HepG2 (cell line): ENCODE measurements at regions not wholly inside any gene's neighbourhood (a gene's known extent, or its start where the extent isn't known, plus 50 kb on each side); places are given as distances from the start of the nearest gene placed in this dataset.

ENCODE experiments used
- ATF6 ChIP-seq: sonication (generic); formaldehyde crosslinking; conservative IDR thresholded peaks from 2 replicates; pipeline ENCODE4 v1.4.0; 2020; ENCODE audit warnings: missing genetic modification reagents
- CHD4 ChIP-seq: fragments of 200-600 bp; sonication (generic); IDR thresholded peaks from 2 replicates; pipeline ENCODE4 v1.7.0; 2017; ENCODE audit warnings: mild to moderate bottlenecking, low read length, borderline replicate concordance
- HNRNPH1 ChIP-seq: fragments of 200-400 bp; formaldehyde crosslinking; optimal IDR thresholded peaks from 2 replicates; pipeline ENCODE3; 2017; ENCODE audit warnings: mild to moderate bottlenecking, low read depth, low read length
- POLR2A ChIP-seq, 2 experiments: IDR thresholded peaks; 2 replicates each; pipeline ENCODE4 v1.6.1; 2011; ENCODE audit warnings: low read depth in 2 of 2, low read length in 2 of 2, mild to moderate bottlenecking in 1 of 2, moderate library complexity in 1 of 2; ENCODE audit not compliant: insufficient read depth in 1 of 2
- SIN3A ChIP-seq: IDR thresholded peaks from 2 replicates; pipeline ENCODE4 v1.6.1; 2011; ENCODE audit warnings: low read depth, mild to moderate bottlenecking, control low read depth, low read length, borderline replicate concordance
- ZBTB26 ChIP-seq: IDR thresholded peaks from 2 replicates; pipeline ENCODE4 v1.6.1; 2016; ENCODE audit warnings: missing compliant biosample characterization, missing genetic modification reagents, borderline replicate concordance
- ZNF317 ChIP-seq: sonication (generic); formaldehyde crosslinking; IDR thresholded peaks from 2 replicates; pipeline ENCODE4 v1.5.0; 2020; ENCODE audit warnings: mild to moderate bottlenecking, missing genetic modification reagents
- ZNF589 ChIP-seq: sonication (generic); formaldehyde crosslinking; conservative IDR thresholded peaks from 2 replicates; pipeline ENCODE4 v1.8.0; 2022; ENCODE audit warnings: mild to moderate bottlenecking, moderate library complexity, missing genetic modification reagents
- ZSCAN29 ChIP-seq: sonication (generic); formaldehyde crosslinking; conservative IDR thresholded peaks from 2 replicates; pipeline ENCODE4 v1.4.0; 2020; ENCODE audit warnings: mild to moderate bottlenecking, missing genetic modification reagents
- TF ChIP-seq, protein P1 (sequence below): sonication (generic); formaldehyde crosslinking; IDR thresholded peaks from 2 replicates; pipeline ENCODE4 v1.5.0; 2020; ENCODE audit warnings: mild to moderate bottlenecking, missing genetic modification reagents, moderate library complexity

DNA sequence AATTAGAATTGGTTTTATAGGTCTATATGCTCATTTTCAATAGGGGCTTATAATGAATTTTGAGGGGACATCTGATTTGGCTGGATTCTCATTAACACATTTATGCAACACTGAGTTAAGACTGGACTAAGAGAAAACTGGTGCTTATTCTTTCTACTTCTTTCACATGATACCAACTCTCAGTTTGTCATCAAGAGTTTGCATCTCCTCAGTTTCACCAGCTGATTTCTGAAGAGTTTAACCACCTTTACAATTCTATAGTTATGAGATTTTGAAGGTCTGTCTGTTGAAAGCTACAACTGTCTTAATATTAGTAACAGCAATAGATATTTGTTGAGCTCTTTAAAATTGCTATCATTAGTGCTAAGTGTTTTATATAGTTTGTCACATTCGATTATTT lies 867.0 kb upstream of the SORCS1 start:
- TF ChIP-seq ZBTB26 (CRISPR knock-in tag) (no peak), ZNF317 (CRISPR knock-in tag) (no peak), CHD4 (no peak), ZNF589 (no peak), ZSCAN29 (CRISPR knock-in tag) (no peak), ATF6 (CRISPR knock-in tag) (no peak), HNRNPH1 (no peak), POLR2A (IDR thresholded peaks at IDR 0.05; ENCODE audit: insufficient read depth in 1 of 2, low read depth in 2 of 2, low read length in 2 of 2) (no peak), SIN3A (no peak)
- TF ChIP-seq, protein P1, sequence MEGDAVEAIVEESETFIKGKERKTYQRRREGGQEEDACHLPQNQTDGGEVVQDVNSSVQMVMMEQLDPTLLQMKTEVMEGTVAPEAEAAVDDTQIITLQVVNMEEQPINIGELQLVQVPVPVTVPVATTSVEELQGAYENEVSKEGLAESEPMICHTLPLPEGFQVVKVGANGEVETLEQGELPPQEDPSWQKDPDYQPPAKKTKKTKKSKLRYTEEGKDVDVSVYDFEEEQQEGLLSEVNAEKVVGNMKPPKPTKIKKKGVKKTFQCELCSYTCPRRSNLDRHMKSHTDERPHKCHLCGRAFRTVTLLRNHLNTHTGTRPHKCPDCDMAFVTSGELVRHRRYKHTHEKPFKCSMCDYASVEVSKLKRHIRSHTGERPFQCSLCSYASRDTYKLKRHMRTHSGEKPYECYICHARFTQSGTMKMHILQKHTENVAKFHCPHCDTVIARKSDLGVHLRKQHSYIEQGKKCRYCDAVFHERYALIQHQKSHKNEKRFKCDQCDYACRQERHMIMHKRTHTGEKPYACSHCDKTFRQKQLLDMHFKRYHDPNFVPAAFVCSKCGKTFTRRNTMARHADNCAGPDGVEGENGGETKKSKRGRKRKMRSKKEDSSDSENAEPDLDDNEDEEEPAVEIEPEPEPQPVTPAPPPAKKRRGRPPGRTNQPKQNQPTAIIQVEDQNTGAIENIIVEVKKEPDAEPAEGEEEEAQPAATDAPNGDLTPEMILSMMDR (CRISPR knock-in tag) = no peak
